Esophagus muscularis mucosa (tissue), 4 donors: ENCODE measurements at regions not wholly inside any gene's neighbourhood (a gene's known extent, or its start where the extent isn't known, plus 50 kb on each side); places are given as distances from the start of the nearest gene placed in this dataset.
"Not testable (repeated sequence)": the region's sequence is repeated elsewhere in the genome, so short reads cannot be mapped to it uniquely, and the experiment has no call there.

Experiments
- CTCF ChIP-seq, 3 experiments: fragments of 200-600 bp in 2 of 3; fragments of 450-650 bp in 1 of 3; sonication (generic) in 2 of 3; IDR thresholded peaks; one replicate each; pipeline ENCODE4 v1.5.1; 2017 to 2019; ENCODE audit warnings: antibody characterized with exemption in 3 of 3, mild to moderate bottlenecking in 2 of 3, moderate library complexity in 1 of 3
- EP300 ChIP-seq: sonication (generic); formaldehyde crosslinking; IDR thresholded peaks from one replicate; pipeline ENCODE4 v1.6.1; 2017; ENCODE audit warnings: antibody characterized with exemption
- POLR2A ChIP-seq: fragments of 450-650 bp; IDR thresholded peaks from one replicate; pipeline ENCODE4 v1.6.1; 2017; ENCODE audit warnings: antibody characterized with exemption, moderate library complexity, mild to moderate bottlenecking, low read depth

- TF ChIP-seq CTCF (IDR thresholded peaks at IDR 0.05); POLR2A; EP300: not testable (repeated sequence)
Observed at GRCh38 chr12:89764164-89764563, 55.5 kb upstream of the ATP2B1 start.
